ENCODE measurements at regions not wholly inside any gene's neighbourhood (a gene's known extent, or its start where the extent isn't known, plus 50 kb on each side); places are given as distances from the start of the nearest gene placed in this dataset.

GRCh38 chr16:5379954-5380353, 282.4 kb upstream of the EEF2KMT start:
- no peak overlapping the region for H3K4me3 ChIP-seq (ENCODE audit: low read length)
- DNase-seq (ENCODE audit: low read depth) = no peak
- TF ChIP-seq, protein P1, sequence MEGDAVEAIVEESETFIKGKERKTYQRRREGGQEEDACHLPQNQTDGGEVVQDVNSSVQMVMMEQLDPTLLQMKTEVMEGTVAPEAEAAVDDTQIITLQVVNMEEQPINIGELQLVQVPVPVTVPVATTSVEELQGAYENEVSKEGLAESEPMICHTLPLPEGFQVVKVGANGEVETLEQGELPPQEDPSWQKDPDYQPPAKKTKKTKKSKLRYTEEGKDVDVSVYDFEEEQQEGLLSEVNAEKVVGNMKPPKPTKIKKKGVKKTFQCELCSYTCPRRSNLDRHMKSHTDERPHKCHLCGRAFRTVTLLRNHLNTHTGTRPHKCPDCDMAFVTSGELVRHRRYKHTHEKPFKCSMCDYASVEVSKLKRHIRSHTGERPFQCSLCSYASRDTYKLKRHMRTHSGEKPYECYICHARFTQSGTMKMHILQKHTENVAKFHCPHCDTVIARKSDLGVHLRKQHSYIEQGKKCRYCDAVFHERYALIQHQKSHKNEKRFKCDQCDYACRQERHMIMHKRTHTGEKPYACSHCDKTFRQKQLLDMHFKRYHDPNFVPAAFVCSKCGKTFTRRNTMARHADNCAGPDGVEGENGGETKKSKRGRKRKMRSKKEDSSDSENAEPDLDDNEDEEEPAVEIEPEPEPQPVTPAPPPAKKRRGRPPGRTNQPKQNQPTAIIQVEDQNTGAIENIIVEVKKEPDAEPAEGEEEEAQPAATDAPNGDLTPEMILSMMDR (conservative IDR thresholded peaks at IDR 0.05; ENCODE audit: low read depth, low read length) = no peak

DNA sequence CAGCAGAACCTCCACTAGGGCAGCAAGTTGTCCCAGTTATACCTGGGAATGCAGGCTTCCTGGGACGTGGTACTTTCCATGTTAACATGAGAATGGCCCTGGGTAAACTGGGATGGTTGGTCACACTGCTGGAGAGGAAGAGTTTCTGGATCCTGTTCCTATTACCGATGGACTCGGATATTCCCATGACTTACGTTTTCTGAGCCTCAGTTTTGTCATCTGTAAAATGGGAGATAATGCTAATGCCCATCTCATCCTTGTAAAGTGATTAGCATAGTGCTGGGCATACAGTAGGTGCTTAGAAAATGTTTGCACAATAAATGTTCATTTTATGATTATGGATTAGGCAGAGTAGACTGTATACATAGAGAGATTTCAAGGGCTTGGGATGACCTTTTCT, 280.9 kb upstream of the EEF2KMT start:
- TF ChIP-seq, protein P1 (conservative IDR thresholded peaks at IDR 0.05; ENCODE audit: low read depth, low read length) = no peak
- no peak for DNase-seq (ENCODE audit: low read depth)
- H3K4me3 ChIP-seq (ENCODE audit: low read length) = no peak overlapping the region

- no peak overlapping the region for H3K4me3 ChIP-seq (ENCODE audit: low read length)
- TF ChIP-seq, protein P1 (conservative IDR thresholded peaks at IDR 0.05; ENCODE audit: low read depth, low read length) = no peak
- no peak for DNase-seq (ENCODE audit: low read depth)
Measured at GRCh38 chr16:5377280-5377898, 279.8 kb upstream of the EEF2KMT start.

GRCh38 chr16:5374184-5374583, 276.6 kb upstream of the EEF2KMT start:
- no peak overlapping the region for H3K4me3 ChIP-seq (ENCODE audit: low read length)
- TF ChIP-seq, protein P1 (conservative IDR thresholded peaks at IDR 0.05; ENCODE audit: low read depth, low read length) = no peak
- no peak for DNase-seq (ENCODE audit: low read depth)

DNA sequence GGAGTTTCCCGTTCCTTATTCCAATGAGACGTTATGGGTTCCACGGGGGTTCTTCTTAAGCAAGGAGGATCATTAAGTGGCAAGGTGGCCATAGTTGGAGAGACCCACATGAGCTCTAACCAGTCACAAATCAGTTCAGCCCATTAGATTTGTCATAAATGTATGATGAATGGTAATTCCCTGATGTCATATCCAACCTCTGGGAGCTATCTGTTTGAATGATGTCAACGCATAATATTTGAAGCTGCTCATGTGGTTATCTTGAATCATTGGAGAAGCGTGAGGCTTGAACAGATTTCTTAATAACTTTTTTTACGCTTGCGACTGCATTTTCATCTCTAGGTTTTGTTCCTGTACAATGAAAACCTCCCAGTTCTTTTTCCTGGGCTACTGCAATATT, 270.4 kb upstream of the EEF2KMT start:
- TF ChIP-seq, protein P1 (conservative IDR thresholded peaks at IDR 0.05; ENCODE audit: low read depth, low read length) = no peak
- DNase-seq (ENCODE audit: low read depth) = no peak
- H3K4me3 ChIP-seq (ENCODE audit: low read length) = no peak overlapping the region

GRCh38 chr16:5366126-5366525, 268.5 kb upstream of the EEF2KMT start:
- no peak overlapping the region for H3K4me3 ChIP-seq (ENCODE audit: low read length)
- TF ChIP-seq, protein P1 (conservative IDR thresholded peaks at IDR 0.05; ENCODE audit: low read depth, low read length) = no peak
- no peak for DNase-seq (ENCODE audit: low read depth)

- TF ChIP-seq, protein P1 (conservative IDR thresholded peaks at IDR 0.05; ENCODE audit: low read depth, low read length) = no peak
- DNase-seq (ENCODE audit: low read depth) = no peak
- no peak overlapping the region for H3K4me3 ChIP-seq (ENCODE audit: low read length)
Measured at GRCh38 chr16:5364186-5364585, 266.6 kb upstream of the EEF2KMT start.
